ENCODE measurements at regions not wholly inside any gene's neighbourhood (a gene's known extent, or its start where the extent isn't known, plus 50 kb on each side); places are given as distances from the start of the nearest gene placed in this dataset.

- peak in 1 of 2 experiments; percentile 12 for DNase-seq
These were observed 135.4 kb upstream of the RGMB start for GRCh38 chr5:98638111-98638510.

DNA sequence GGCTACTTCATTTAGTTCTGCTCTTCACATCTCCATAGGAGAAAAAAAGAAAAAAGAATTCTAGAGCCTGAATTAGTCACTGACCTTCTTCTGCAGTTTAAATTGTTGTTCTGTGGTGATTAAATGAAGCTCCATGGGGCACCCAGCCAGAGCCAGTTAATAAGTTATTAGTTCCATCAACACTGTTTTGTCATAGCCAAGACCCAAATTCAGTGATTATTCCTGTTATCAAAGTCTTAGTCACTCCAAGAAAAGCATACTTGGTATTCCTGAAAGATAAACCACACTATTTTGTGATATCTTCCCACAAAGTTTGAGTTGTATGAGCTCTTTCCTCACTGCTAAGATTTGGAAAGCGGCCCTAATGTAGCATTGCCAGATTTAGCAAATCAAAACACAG is 134.8 kb upstream of the RGMB start:
- no peak for DNase-seq

- DNase-seq = peak; percentile 73 to 75
These were observed 134.2 kb upstream of the RGMB start for GRCh38 chr5:98639274-98639673.

DNA sequence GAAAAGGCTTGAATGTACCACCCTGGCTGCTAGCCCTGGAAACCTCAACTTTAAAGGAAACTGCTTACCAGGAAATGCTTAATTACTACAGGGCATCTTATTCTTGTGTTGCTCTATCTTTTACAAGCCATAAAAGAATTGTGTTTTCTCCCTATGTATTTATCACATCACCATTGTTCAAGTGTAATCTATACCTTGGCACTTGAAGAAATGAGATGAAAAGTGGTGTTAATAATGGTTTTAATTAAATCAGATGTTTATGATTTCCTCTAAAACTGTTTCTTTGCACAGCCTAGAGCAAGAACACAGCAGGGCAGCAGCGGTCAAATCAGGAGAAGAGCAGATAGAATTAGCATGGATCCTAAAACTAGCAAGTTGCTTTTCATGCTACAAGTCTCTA is 131.8 kb upstream of the RGMB start:
- no peak for DNase-seq

GRCh38 chr5:98643569-98643968 is 129.9 kb upstream of the RGMB start:
- DNase-seq = no peak

- DNase-seq = no peak
These were observed 121.7 kb upstream of the RGMB start for GRCh38 chr5:98651715-98652114.

GRCh38 chr5:98656125-98656795 is 117.2 kb upstream of the RGMB start:
- no peak for DNase-seq

DNA sequence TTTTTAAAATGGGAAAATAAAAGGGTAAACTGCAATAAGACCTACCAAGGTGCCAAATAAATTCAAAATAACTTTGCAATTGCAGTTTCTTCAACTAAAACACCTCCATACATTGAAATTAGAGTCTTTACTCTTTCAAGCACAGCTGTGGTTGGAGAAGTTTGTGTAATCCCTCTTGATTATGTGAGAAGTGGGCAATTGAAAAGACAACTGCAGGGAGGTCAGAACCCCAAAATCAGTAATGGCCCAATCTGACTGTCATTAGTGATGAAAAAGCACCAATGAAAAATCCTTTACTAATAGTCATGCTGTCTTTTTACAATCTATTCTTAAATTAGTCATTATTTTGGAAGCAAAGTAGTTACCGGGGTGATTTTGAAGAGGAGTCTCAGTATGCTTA is 116.7 kb upstream of the RGMB start:
- DNase-seq = no peak

- DNase-seq = no peak
These were observed 115.9 kb upstream of the RGMB start for GRCh38 chr5:98657559-98657958.

DNA sequence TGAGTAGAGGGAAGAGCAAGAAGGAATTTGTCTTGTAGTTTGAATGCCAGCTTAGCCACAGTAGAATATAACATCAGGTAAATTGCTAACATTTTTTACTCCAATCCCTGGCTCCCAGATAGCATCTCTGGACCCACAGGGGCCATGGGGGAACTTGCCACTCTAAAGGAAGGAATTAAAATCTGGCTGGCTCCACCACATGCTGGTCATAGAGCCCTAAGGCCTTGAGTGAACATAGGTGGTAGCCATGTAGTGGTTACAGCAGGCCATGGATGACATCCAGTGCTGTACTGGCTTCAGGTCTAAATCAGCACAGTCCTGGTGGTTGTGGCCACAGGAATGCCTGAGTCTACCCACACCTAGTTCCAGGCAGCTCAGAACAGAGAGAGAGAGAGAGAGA is 109.9 kb upstream of the RGMB start:
- no peak for DNase-seq

DNA sequence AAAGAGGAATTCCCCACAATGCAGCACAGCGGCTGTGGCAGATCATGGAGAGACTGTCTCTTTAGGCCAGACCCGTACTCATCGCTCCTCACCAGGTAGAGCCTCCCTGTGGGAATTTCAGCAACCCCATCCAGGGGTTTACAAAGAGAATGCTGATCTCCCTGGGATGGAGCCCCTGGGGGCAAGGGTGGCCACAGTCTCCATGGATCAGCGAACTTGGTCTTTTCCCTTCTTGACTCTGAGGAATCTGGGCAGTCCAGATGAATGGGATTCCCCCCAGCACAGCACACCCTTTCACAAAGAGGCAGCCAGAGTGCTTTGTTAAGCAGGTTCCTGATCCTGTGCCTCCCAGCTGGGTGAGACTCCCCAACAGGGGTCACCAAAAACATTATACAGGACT is 108.7 kb upstream of the RGMB start:
- DNase-seq = no peak

DNA sequence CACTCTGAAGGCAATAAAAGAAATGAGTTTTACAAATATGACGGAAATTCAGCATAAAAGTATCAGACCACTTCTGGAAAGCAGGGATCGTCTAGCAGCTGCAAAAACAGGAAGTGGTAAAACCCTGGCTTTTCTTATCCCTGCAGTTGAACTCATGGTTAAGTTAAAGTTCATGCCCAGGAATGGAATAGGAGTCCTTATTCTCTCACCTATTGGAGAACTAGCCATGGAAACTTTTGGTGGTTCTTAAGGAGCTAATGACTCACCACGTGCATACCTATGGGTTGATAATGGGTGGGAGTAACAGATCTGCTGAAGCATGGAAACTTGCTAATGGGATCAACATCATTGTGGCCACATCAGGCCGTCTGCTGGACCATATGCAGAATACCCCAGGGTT is 93.5 kb upstream of the RGMB start:
- DNase-seq = no peak

DNA sequence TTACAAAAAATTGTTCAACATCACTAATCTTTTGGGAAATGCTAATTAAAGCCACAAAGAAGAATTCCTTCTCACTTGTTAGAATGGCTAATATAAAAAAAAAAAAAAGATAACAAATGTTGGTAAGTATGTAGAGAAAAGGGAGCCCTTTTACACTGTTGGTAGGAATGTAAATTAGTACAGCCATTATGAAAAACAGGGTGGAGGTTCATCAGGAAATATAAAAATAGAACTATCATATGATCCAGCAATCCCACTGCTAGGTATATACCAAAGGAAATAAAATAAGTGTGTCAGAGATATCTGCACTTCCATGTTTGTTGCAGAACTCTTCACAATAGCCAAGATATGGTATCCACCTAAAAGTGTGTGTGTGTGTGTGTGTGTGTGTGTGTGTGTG is 83.5 kb upstream of the RGMB start:
- DNase-seq = no peak

DNA sequence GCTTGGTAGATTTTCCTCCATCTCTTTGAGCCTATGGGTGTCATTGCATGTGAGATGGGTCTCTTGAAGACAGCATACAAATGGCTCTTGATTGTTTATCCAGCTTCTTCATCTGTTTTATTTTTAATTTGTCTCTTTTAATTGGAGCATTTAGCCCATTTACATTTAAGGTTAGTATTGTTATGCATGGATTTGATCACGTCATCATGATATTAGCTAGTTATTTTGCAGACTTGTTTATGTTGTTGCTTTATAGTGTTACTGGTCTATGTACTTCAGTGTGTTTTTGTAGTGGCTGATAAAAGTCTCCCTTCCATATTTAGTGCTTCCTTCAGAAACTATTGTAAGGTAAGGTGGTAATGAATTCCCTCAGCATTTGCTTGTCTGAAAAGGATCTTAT is 78.6 kb upstream of the RGMB start:
- no peak for DNase-seq

DNA sequence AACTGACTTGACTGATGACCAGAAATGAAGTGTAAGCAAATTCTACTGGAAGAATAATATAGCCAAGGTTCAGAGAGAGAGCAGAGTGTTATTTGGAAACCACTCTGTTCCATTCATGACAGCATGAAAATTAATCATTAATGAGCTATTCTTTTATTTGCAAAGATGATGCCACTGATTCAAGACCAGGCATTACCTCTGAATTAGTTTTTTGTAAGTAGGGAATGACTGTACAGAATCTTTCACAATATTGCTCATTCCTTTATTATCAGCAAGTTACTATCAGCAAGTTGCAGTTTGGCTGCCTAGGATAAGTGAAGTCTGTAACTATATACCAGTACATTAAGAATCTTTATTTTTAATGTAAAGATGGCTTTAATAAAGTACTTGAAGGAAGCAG is 75.1 kb upstream of the RGMB start:
- DNase-seq = no peak

DNA sequence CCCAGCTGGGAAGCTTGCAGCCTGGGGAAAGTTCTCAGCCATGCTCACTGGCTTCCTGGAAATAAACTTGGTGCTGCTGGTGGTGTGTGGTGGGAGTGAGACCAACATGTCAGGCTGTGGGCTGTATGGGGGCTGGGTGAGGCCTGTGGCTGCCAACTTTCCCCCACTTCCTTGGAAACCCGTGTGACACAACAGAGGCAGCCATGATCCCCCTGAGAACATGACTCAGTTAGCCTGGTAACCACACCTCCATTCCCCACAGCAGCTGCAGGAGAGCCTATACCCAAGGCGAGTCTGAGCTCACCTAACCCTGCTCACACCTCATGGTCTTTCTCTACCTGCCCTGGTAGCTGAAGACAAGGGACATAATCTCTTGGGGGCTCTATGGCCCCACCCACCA is 72.7 kb upstream of the RGMB start:
- no peak for DNase-seq

GRCh38 chr5:98705841-98706240 is 67.6 kb upstream of the RGMB start:
- DNase-seq = no peak

DNA sequence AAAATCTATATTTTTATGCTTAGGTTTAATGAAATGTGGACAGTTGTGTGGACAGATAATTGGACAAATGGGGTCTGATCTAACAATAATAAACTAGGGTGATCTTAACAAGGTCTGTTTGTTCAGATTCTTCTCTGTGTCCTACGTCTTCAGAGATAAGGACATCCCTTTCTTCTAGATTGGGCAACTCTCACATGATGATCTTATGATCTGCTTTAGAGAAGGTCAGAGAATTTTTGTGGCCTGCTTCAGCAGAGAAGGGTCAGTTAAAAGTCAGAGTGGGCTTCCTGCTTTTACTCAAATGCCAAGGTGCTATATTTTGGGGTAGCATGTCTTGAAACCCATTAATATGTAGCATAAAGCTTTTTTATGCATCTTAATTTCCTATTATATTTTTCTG is 63.8 kb upstream of the RGMB start:
- DNase-seq = no peak

DNA sequence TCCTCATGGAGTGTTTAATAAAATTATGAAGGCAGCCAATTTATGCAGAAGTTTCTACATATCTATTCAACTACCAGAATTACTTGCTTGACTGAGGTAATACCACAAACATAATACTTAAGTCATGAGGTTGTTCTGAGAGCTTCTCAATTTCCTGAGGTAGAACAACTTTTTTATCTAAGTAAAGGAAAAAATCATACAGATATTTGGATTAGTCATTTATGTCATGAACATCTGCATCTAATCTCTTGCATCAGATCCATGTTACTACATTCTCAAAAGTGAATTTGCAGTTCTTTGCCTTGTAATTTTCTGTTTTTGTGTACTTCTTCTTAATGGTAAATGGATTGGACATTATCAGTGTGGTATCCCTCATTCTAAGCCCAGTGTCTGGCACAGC is 60.4 kb upstream of the RGMB start:
- DNase-seq = no peak

GRCh38 chr5:98713856-98714255 is 59.6 kb upstream of the RGMB start:
- no peak for DNase-seq

GRCh38 chr5:98714710-98715288 is 58.7 kb upstream of the RGMB start:
- DNase-seq = no peak

DNA sequence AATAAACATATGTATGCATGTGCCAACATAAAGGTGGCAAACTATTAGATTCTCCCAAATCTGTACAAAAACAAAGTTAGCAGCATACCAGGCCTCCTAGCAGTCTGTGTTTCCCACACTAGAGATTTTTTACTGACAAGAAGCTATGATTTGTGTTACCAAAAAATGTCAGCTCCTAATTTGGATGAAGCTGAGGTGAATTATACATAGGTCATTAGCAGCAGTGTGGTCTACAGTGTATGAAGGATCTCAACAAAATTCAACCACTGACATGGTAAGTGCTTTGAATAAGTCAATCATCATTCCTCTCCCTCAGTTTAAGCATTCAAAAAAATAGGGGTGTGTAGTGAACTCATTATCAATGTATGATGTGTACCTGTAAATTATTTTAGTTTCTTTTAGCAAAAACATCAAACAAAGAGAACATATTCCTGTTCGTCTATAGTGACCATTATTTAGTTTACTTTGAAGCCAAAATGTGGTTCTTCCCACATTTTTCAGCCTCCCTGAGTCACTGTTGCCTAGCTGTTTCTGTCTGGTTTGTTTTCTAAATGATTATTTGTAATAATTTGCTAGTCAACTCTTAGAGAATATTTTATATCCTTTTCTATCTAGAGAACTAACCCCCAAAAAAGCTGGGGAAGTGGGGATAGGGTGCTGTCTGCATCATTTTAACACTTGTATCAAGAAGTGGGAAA is 52.1 kb upstream of the RGMB start:
- no peak for DNase-seq

DNA sequence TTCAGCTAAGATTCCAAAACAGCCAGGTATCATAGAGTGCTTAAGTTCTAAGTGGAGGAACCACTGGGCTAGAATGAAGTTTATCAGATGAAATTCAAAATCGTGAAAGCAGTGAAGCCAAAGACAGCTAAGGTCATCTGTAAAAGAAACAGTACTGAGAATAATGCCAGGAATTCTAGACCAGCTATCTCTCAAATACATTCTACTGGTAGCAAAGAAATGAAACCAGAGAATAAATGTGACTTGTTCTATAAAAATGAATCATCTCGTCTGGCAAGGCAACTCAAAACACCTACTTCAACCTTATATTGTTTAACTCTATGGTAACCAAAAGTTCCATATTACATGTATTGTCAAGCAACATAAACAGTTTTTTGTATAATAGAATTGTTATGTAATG is 51.3 kb upstream of the RGMB start:
- no peak for DNase-seq

DNA sequence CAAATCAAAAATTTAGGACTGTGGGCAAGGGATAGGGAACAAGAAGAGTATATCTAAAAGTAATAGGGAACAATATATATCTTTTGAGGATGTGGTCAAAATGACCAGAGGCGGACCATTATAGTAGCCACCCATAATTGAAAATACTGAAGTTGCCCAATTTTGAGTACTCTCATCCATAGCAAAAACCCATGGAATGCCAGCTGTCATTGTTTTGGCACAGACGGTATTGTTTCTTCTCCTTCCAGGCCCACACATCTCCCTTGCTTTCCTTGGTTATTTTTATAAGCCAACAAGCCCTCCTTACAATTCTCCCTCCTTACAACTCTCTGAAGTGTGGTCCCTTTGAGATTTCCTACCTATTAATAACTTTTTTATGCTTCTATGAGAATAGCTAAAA is 50.4 kb upstream of the RGMB start:
- DNase-seq = no peak
